Right renal pelvis (tissue), 4 donors: ENCODE measurements at regions not wholly inside any gene's neighbourhood (a gene's known extent, or its start where the extent isn't known, plus 50 kb on each side); places are given as distances from the start of the nearest gene placed in this dataset.
"Not testable (repeated sequence)": the region's sequence is repeated elsewhere in the genome, so short reads cannot be mapped to it uniquely, and the experiment has no call there.

Experiments
- DNase-seq, 4 donors: peaks; one replicate each; pipeline ENCODE4 v3.0.0-alpha.2; 2013; ENCODE audit warnings: low read depth in 4 of 4, low spot score in 3 of 4, missing footprints in 1 of 4

DNA sequence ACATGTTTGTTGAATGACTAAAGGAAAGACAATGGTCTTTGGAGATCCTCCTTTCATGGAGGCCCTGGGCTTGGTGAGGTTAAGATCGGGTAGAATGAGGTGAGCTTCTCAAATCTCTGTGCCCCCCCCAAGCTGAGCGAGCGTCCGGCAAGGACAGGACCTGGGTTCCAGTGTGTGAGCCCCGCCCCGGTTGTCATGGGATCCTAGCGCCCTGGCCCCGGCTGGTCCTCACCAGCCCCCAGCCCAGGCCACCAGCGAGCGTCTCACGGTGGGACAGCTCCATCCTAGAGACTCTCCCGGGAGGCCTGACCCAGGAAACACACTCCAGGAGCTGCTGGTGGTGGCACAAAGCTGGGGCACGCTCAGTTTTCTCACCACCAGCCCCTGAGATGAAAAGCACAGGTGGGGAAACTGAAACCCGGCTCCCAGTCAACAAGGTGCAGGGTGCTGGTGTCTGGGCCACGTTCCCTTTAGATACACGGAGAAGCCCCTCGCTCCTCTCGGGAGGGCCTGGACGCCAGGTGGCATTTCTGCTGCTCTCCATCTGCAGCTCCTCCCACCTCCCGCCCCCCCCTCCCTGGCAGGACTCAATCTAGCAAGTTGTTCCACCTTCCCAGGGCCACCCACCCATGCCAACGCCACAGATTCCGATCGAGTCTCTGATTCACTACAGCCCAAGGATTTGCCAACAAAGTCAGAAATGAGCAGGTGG lies 131.3 kb upstream of the PPP1R26 start:
- DNase-seq, result no peak

DNA sequence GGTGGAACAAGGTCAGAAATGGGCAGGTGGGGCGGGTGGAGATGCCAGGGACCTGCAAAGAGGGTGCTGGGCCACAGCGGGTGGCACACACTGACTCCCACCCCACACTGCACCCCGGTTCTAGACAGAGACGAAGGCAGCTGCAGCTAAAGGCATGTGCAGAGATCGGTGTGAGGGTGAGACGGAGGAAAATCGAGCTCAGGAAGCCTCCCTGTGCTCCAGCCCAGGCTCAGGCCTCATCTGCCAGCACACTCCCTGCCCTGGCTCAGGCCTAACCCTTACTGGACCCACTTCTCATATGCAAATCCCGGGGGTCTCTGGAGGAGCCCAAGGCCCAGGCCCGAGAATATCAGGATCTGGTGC lies 130.8 kb upstream of the PPP1R26 start:
- DNase-seq, result no peak

DNA sequence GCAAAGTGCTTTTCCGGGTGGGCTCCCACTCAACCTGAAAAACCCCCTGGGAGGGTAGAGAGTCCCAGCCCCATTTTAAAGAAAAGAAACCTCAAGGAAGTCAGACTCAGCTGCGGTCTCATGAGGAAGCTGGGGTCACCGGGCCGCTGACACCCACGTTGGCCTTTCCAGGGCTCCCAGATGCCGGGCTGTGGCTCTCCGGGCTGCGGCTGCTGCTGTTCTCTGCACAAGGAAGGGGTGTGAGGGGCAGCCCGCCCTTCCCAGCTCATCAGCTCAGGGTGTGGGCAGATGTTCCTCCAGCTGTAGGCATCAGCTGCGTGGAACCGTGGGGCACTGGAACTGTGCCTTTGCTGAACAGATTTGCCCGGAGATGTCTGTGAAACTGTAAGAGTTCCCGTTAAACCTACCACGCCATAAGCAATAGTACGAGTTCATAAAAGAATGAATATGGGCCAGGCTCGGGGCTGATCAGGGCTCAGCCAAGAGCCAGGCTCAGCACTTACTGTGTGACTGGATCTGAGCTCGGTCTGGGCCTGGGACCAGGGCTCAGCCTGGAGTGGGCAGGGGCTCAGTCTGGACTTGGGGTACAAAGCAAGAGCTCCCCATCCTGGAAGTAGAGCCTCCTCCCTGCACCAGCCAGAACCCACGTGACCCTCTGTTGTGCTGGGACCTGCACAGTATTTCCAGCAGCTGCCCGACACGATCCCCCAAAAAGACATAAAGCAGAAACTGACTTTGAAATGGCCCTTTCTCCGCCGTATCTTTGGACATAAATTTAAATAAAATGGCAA lies 130.2 kb upstream of the PPP1R26 start:
- no peak for DNase-seq

DNA sequence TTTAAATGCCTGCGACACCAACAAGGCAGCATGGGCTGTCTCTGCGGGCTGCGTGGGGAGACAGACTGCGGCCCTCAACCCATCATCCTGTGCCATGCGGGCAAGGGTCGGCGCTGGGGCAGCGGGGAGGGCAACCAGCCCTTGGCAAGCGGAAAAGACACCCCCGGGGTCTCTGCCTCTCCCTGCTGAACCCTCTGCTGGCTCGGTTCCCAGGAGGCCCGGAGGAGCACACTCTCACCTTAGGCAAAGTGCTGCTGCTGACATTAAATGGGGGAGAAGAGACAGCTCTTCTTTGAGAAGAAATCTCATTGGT lies 129.6 kb upstream of the PPP1R26 start:
- DNase-seq, result no peak

GRCh38 chr9:135353935-135354334 lies 125.6 kb upstream of the PPP1R26 start:
- DNase-seq, result no peak

GRCh38 chr9:135355521-135356011 lies 124.0 kb upstream of the PPP1R26 start:
- no peak for DNase-seq

GRCh38 chr9:135356021-135356420 lies 123.6 kb upstream of the PPP1R26 start:
- DNase-seq, result no peak

GRCh38 chr9:135356796-135357195 lies 122.8 kb upstream of the PPP1R26 start:
- no peak for DNase-seq

GRCh38 chr9:135357863-135358551 lies 121.6 kb upstream of the PPP1R26 start:
- DNase-seq, result no peak

GRCh38 chr9:135358552-135358940 lies 121.0 kb upstream of the PPP1R26 start:
- DNase-seq, result no peak

GRCh38 chr9:135359764-135360163 lies 119.8 kb upstream of the PPP1R26 start:
- no peak for DNase-seq

- DNase-seq, result no peak
Measured at GRCh38 chr9:135360617-135361016, 119.0 kb upstream of the PPP1R26 start.

DNA sequence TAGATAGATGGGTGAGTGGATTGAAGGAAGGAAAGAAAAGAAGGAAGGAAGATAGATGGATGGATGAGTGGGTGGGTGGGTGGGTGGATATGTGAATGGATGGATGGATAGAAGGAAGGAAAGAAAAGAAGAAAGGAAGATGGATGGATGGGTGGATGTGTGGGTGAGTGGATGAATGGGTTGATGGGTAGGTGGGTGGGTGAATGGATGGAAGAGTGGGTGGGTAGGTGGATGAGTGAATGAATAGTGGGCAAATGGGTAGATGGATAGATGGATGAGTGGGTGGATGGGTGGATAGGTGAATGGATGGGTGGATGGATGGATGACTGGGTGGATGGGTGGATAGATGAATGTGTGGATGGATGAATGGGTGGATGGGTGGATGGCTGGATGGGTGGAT lies 117.9 kb upstream of the PPP1R26 start:
- DNase-seq, result not testable (repeated sequence)

DNA sequence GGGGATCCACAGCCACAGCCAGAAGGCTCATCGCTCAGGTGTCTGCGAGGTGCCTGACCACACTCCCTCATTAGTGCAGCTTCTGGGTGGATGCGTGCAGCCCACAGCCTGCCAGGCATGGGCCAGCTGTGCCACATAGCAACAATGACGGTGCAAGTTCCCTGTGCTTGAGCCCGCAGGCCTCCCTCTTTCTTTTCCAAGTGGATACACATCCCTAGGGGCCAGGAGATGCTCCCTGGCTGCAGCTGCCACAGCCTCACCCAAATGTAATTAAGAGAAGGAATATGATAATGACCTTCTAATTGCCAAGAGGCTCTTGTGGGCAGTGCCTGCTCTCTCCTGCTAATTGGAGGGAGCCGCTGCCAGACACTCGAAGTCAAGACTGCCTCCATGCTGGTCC lies 116.0 kb upstream of the PPP1R26 start:
- no peak for DNase-seq

GRCh38 chr9:135365013-135365768 lies 114.4 kb upstream of the PPP1R26 start:
- DNase-seq, result no peak

- DNase-seq, result no peak
Measured at GRCh38 chr9:135366104-135366503, 113.5 kb upstream of the PPP1R26 start.

GRCh38 chr9:135369412-135369990 lies 110.1 kb upstream of the PPP1R26 start:
- no peak for DNase-seq

DNA sequence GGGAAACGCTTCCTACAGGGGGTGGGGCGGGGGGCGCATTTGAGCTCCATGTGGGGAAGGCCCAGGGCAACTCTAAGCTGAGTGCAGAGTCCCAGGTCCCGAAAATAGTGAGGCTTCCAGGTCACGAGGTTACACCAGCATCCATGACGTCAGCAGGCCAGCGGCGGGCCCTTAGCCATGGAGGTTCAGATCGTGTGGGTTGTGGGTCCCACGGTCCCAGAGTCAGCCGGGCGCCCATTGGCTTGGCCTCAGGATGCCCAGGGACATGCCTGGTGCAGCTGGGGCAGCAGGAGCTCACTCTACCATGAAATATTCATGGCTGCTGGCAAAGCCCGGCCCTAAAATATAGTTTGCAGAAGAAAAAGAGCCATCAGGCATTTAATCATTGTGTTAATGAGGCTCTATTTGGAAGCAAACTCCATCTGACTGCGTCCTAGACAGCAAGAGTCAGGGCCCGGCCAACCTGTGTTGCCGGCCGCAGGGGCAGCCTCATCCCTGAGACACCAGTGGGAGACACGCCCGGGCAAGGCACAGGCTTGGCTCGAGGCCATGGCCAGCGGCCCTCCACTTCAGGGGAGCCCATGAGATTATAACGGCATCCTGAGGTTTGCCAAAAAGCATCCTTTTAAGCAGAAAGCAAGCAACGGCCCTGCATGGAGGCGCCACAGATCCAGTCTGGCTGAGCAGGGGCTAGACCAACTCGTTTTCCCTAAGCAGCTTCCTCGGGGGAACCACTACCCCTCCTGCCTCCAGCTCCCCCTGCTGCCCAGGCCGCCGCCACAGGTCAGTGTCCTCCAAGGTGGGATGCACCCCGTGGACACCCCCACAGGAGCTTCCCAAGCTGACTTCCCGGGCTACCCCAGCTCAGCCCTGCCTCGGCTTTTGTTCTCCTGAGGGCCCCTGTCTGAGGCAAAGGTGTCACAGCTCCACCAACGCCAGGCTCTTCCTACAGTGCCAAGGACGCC lies 108.9 kb upstream of the PPP1R26 start:
- DNase-seq, result no peak

- no peak for DNase-seq
Measured at GRCh38 chr9:135371535-135371934, 108.0 kb upstream of the PPP1R26 start.
